NCI-H2171 (cell line): ENCODE measurements at regions not wholly inside any gene's neighbourhood (a gene's known extent, or its start where the extent isn't known, plus 50 kb on each side); places are given as distances from the start of the nearest gene placed in this dataset.

Experiments
- DNase-seq: peaks from one replicate; lab custom pipeline; 2025; lab: John Stamatoyannopoulos, UW

- DNase-seq: no peak
Observed at GRCh38 chr6:142500250-142500786, 198.5 kb downstream of the ADGRG6 start.

GRCh38 chr6:142501795-142502194 is 200.0 kb downstream of the ADGRG6 start:
- no peak for DNase-seq

- no peak for DNase-seq
Observed at GRCh38 chr6:142507065-142507464, 205.3 kb downstream of the ADGRG6 start.

GRCh38 chr6:142510211-142510610 is 208.4 kb downstream of the ADGRG6 start:
- no peak for DNase-seq

- DNase-seq: peak; percentile 93
Observed at GRCh38 chr6:142518126-142518525, 216.3 kb downstream of the ADGRG6 start.

- peak; percentile 37 for DNase-seq
Observed at GRCh38 chr6:142518761-142519160, 217.0 kb downstream of the ADGRG6 start.

GRCh38 chr6:142521791-142522190 is 220.0 kb downstream of the ADGRG6 start:
- no peak for DNase-seq

GRCh38 chr6:142523515-142524375 is 221.9 kb downstream of the ADGRG6 start:
- DNase-seq: no peak

- DNase-seq: no peak
Observed at GRCh38 chr6:142530566-142530965, 228.8 kb downstream of the ADGRG6 start.

GRCh38 chr6:142531727-142532126 is 229.9 kb downstream of the ADGRG6 start:
- DNase-seq: no peak

GRCh38 chr6:142534076-142534475 is 232.3 kb downstream of the ADGRG6 start:
- no peak for DNase-seq

GRCh38 chr6:142534484-142534883 is 232.7 kb downstream of the ADGRG6 start:
- no peak for DNase-seq

GRCh38 chr6:142537612-142538478 is 236.0 kb downstream of the ADGRG6 start:
- DNase-seq: no peak

- no peak for DNase-seq
Observed at GRCh38 chr6:142542704-142543233, 241.0 kb downstream of the ADGRG6 start.

- no peak for DNase-seq
Observed at GRCh38 chr6:142543606-142544005, 241.8 kb downstream of the ADGRG6 start.

- no peak for DNase-seq
Observed at GRCh38 chr6:142544199-142544838, 242.5 kb downstream of the ADGRG6 start.

GRCh38 chr6:142545147-142545546 is 243.3 kb downstream of the ADGRG6 start:
- no peak for DNase-seq

GRCh38 chr6:142548566-142548965 is 246.8 kb downstream of the ADGRG6 start:
- DNase-seq: no peak

- DNase-seq: no peak
Observed at GRCh38 chr6:142550310-142551063, 248.7 kb downstream of the ADGRG6 start.

GRCh38 chr6:142551274-142551811 is 249.5 kb downstream of the ADGRG6 start:
- DNase-seq: peak; percentile 70

GRCh38 chr6:142558786-142559185 is 257.0 kb downstream of the ADGRG6 start:
- no peak for DNase-seq
